Cardiac fibroblast (primary cell): ENCODE measurements at regions not wholly inside any gene's neighbourhood (a gene's known extent, or its start where the extent isn't known, plus 50 kb on each side); places are given as distances from the start of the nearest gene placed in this dataset.
A peak's percentile ranks its signal among the peaks of the same experiment; 100 is the strongest.

ENCODE experiments used
- DNase-seq, 2 donors: peaks; one replicate each; pipeline versions ENCODE4 v3.0.0 to v3.0.0-alpha.2; 2010; ENCODE audit warnings: low read depth in 2 of 2
- H3K4me3 ChIP-seq, 2 donors: replicated peaks in 1 of 2; 1 replicate in 1 of 2; 2 replicates in 1 of 2; pipeline ENCODE4 v1.5.1; 2011; ENCODE audit warnings: low read depth in 2 of 2, low read length in 2 of 2, mild to moderate bottlenecking in 2 of 2, moderate library complexity in 1 of 2
- CTCF ChIP-seq: IDR thresholded peaks from one replicate; pipeline ENCODE4 v1.5.1; 2011; ENCODE audit warnings: low read depth, mild to moderate bottlenecking, low read length, inconsistent platforms

- peak; percentile 82 for TF ChIP-seq CTCF
- peak; percentile 68 to 73 for DNase-seq
- no peak overlapping the region for H3K4me3 ChIP-seq
Observed at GRCh38 chr3:24773798-24774197, 279.1 kb upstream of the THRB start.

GRCh38 chr3:24780991-24781390 is 286.3 kb upstream of the THRB start:
- DNase-seq = no peak
- no peak overlapping the region for H3K4me3 ChIP-seq
- no peak for TF ChIP-seq CTCF

GRCh38 chr3:24781454-24781853 is 286.8 kb upstream of the THRB start:
- H3K4me3 ChIP-seq = no peak overlapping the region
- no peak for TF ChIP-seq CTCF
- no peak for DNase-seq

- DNase-seq = no peak
- no peak for TF ChIP-seq CTCF
- no peak overlapping the region for H3K4me3 ChIP-seq
Observed at GRCh38 chr3:24793896-24794295, 299.2 kb upstream of the THRB start.

GRCh38 chr3:24802614-24803013 is 308.0 kb upstream of the THRB start:
- TF ChIP-seq CTCF = no peak
- H3K4me3 ChIP-seq = no peak overlapping the region
- no peak for DNase-seq

GRCh38 chr3:24804095-24804494 is 309.4 kb upstream of the THRB start:
- no peak for DNase-seq
- H3K4me3 ChIP-seq = no peak overlapping the region
- TF ChIP-seq CTCF = no peak

- DNase-seq = no peak
- no peak overlapping the region for H3K4me3 ChIP-seq
- TF ChIP-seq CTCF = no peak
Observed at GRCh38 chr3:24810881-24811280, 316.2 kb upstream of the THRB start.
